ENCODE measurements at regions not wholly inside any gene's neighbourhood (a gene's known extent, or its start where the extent isn't known, plus 50 kb on each side); places are given as distances from the start of the nearest gene placed in this dataset.

DNA sequence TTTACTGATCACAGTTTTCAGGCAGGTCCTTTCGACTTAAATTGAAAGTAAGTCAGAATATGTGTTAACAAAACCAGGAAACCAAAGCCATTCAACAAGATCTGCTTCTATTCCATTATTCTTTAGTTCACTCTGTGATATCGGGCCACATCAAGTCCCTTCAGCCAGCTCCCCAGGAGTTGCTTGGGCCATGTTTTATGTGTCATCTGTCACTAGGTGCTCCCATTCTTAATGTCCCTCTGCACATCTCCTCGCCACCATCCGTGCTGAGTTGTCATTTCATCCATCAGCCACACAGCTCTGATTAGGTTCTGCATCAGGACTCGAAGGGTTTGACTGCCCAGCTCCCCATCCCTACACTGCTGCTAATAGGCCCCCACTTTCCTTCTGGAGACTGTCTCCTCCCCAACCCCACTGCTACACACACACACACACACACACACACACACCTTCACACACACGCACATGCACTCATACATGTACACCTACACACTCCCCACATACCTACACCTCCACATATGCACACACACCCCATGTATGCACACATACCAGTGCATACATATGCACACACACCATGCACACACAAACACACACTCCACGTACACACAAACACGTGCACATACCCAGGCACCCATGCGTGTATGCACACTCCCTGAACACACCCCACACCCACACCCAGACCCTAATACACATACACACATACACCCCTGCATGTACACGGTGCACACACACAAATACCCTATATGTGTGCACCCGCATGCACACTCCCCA, 143.3 kb upstream of the GMDS start:
- H4K20me1 ChIP-seq (ENCODE audit: insufficient read depth, low read depth, low read length): no peaks in the 10 kb centered on the region
- peaks cover 3% of the 10 kb centered on the region; the same call in 1 of the 2 replicates for H3K27me3 ChIP-seq (ENCODE audit: low read length)
- H3K9me2 ChIP-seq (replicated peaks; ENCODE audit: insufficient read depth, low read length): no peaks in the 10 kb centered on the region
- no peak overlapping the region for H3K4me2 ChIP-seq (ENCODE audit: low read depth, low read length, poor library complexity, severe bottlenecking)
- no peak overlapping the region for H3K9ac ChIP-seq (ENCODE audit: low read length)
- no peak overlapping the region for H3K4me3 ChIP-seq (ENCODE audit: low read length)
- H3K27ac ChIP-seq (ENCODE audit: low read length): no peak overlapping the region
- no peaks in the 10 kb centered on the region for H3K9me3 ChIP-seq (ENCODE audit: low read length)
- DNase-seq: no peak
- no peak overlapping the region for H2AFZ ChIP-seq (ENCODE audit: low read length)
- no peaks in the 10 kb centered on the region for H3K79me2 ChIP-seq (ENCODE audit: low read length)
- peaks cover 14% of the 10 kb centered on the region for H3K4me1 ChIP-seq (ENCODE audit: low read length)
- no peaks in the 10 kb centered on the region for H3K36me3 ChIP-seq (ENCODE audit: insufficient read depth, low read length)

DNA sequence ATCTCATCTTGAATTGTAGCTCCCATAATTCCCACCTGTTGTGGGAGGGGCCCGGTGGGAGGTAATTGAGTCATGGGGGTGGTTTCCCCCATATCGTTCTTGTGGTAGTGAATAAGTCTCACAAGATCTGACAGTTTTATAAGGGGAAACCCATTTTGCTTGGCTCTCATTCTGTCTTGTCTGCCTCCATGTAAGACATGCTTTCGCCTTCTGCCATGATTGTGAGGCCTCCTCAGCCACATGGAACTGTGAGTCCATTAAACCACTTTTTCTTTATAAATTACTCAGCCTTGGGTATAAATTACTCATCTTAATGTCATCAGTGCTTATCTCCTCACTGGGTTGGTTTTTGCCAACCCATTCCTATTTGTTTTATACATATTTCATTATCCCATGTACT, 142.0 kb upstream of the GMDS start:
- H3K36me3 ChIP-seq (ENCODE audit: insufficient read depth, low read length): no peaks in the 10 kb centered on the region
- H3K4me2 ChIP-seq (ENCODE audit: low read depth, low read length, poor library complexity, severe bottlenecking): no peak overlapping the region
- H3K4me3 ChIP-seq (ENCODE audit: low read length): no peak overlapping the region
- DNase-seq: no peak
- no peaks in the 10 kb centered on the region for H3K79me2 ChIP-seq (ENCODE audit: low read length)
- H2AFZ ChIP-seq (ENCODE audit: low read length): no peak overlapping the region
- no peak overlapping the region for H3K27ac ChIP-seq (ENCODE audit: low read length)
- no peaks in the 10 kb centered on the region for H3K9me2 ChIP-seq (replicated peaks; ENCODE audit: insufficient read depth, low read length)
- no peaks in the 10 kb centered on the region for H4K20me1 ChIP-seq (ENCODE audit: insufficient read depth, low read depth, low read length)
- no peaks in the 10 kb centered on the region for H3K9me3 ChIP-seq (ENCODE audit: low read length)
- peaks cover 3% of the 10 kb centered on the region; the same call in 1 of the 2 replicates for H3K27me3 ChIP-seq (ENCODE audit: low read length)
- H3K9ac ChIP-seq (ENCODE audit: low read length): no peak overlapping the region
- peaks cover 17% of the 10 kb centered on the region for H3K4me1 ChIP-seq (ENCODE audit: low read length)

DNA sequence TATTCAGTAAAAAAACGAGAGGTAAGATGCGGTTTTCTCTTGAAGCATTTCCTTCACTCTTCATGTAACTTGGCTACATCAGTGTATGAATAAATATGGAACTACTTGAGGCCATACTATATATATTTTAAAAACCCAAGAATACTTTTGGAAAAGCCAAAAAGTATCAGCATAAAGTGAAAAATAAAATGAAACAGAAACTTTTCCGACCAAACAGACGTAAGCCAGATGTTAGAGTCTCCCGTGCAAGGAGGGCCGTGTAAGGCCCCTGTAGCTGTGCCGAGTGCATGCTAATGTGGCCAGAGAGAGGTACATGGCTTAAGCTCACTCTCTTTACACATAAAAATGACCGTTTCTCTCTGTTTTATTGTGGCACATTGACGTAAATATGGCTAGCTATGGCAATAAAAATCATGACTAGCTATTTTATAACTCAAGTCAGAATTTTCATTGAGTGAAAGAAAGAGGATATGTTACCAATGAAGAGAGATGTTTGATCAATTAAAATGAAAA, 140.1 kb upstream of the GMDS start:
- no peak overlapping the region for H2AFZ ChIP-seq (ENCODE audit: low read length)
- no peaks in the 10 kb centered on the region for H3K79me2 ChIP-seq (ENCODE audit: low read length)
- no peaks in the 10 kb centered on the region for H3K36me3 ChIP-seq (ENCODE audit: insufficient read depth, low read length)
- peaks cover 3% of the 10 kb centered on the region; the same call in 1 of the 2 replicates for H3K27me3 ChIP-seq (ENCODE audit: low read length)
- H3K27ac ChIP-seq (ENCODE audit: low read length): no peak overlapping the region
- DNase-seq: no peak
- H4K20me1 ChIP-seq (ENCODE audit: insufficient read depth, low read depth, low read length): no peaks in the 10 kb centered on the region
- no peaks in the 10 kb centered on the region for H3K9me3 ChIP-seq (ENCODE audit: low read length)
- no peak overlapping the region for H3K4me2 ChIP-seq (ENCODE audit: low read depth, low read length, poor library complexity, severe bottlenecking)
- peaks cover 4% of the 10 kb centered on the region for H3K4me1 ChIP-seq (ENCODE audit: low read length)
- H3K4me3 ChIP-seq (ENCODE audit: low read length): no peak overlapping the region
- no peak overlapping the region for H3K9ac ChIP-seq (ENCODE audit: low read length)
- no peaks in the 10 kb centered on the region for H3K9me2 ChIP-seq (replicated peaks; ENCODE audit: insufficient read depth, low read length)

- Histone ChIP-seq H3K4me2 (ENCODE audit: low read depth, low read length, poor library complexity, severe bottlenecking) (no peak overlapping the region), H4K20me1 (ENCODE audit: insufficient read depth, low read depth, low read length) (no peaks in the 10 kb centered on the region), H3K79me2 (ENCODE audit: low read length) (no peaks in the 10 kb centered on the region), H3K4me3 (ENCODE audit: low read length) (no peak overlapping the region), H2AFZ (ENCODE audit: low read length) (no peak overlapping the region), H3K4me1 (ENCODE audit: low read length) (peaks cover 10% of the 10 kb centered on the region), H3K9me2 (replicated peaks; ENCODE audit: insufficient read depth, low read length) (no peaks in the 10 kb centered on the region), H3K27ac (ENCODE audit: low read length) (no peak overlapping the region), H3K36me3 (ENCODE audit: insufficient read depth, low read length) (no peaks in the 10 kb centered on the region), H3K27me3 (ENCODE audit: low read length) (peaks cover 3% of the 10 kb centered on the region; the same call in 1 of the 2 replicates), H3K9me3 (ENCODE audit: low read length) (no peaks in the 10 kb centered on the region), H3K9ac (ENCODE audit: low read length) (no peak overlapping the region)
- DNase-seq: no peak
Observed at GRCh38 chr6:2384528-2384927, 139.1 kb upstream of the GMDS start.

DNA sequence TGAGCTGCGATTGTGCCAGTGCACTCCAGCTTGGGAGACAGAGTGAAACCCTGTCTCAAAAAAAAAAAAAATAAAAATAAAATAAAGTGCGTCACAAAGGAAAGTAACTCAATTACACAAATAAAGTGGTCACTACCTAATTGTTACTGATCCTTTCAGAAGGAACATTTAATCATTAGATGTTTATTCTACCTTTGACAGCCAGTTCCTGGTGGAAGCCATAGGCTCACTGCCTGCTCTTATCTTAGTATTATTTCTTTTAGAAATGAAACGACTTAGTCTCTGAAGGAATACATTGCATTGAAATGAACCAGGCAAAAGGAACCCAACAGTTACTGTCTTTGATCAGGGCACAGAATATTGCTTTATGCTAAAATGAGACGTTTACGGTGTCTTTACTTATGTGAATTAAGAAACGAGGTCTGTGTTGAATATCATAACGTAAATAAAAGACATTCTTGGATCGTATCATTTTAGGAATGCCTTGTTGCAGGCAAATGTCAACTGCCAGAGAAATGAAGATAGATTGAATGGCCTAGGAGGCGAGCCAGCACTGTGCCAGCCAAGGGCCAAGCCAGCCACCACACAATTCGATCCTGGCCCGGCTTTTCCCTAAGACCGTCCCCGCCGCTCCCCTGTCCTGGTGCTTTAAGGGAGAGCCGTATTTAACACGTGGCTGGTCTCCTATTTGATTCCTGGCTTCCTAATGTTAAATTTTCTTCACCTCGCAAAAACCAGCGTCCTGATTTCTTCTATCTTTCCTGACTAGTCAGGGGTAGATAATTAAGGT, 136.7 kb upstream of the GMDS start:
- no peaks in the 10 kb centered on the region for H3K9me3 ChIP-seq (ENCODE audit: low read length)
- H3K9ac ChIP-seq (ENCODE audit: low read length): no peak overlapping the region
- DNase-seq: no peak
- no peak overlapping the region for H3K4me2 ChIP-seq (ENCODE audit: low read depth, low read length, poor library complexity, severe bottlenecking)
- H2AFZ ChIP-seq (ENCODE audit: low read length): no peak overlapping the region
- H3K27me3 ChIP-seq (ENCODE audit: low read length): peaks cover 3% of the 10 kb centered on the region; the same call in 1 of the 2 replicates
- peaks cover 35% of the 10 kb centered on the region for H3K4me1 ChIP-seq (ENCODE audit: low read length)
- no peaks in the 10 kb centered on the region for H3K79me2 ChIP-seq (ENCODE audit: low read length)
- no peaks in the 10 kb centered on the region for H3K9me2 ChIP-seq (replicated peaks; ENCODE audit: insufficient read depth, low read length)
- no peaks in the 10 kb centered on the region for H4K20me1 ChIP-seq (ENCODE audit: insufficient read depth, low read depth, low read length)
- H3K4me3 ChIP-seq (ENCODE audit: low read length): no peak overlapping the region
- no peaks in the 10 kb centered on the region for H3K36me3 ChIP-seq (ENCODE audit: insufficient read depth, low read length)
- no peak overlapping the region for H3K27ac ChIP-seq (ENCODE audit: low read length)

- H3K27me3 ChIP-seq (ENCODE audit: low read length): no peaks in the 10 kb centered on the region
- H3K9me2 ChIP-seq (replicated peaks; ENCODE audit: insufficient read depth, low read length): no peaks in the 10 kb centered on the region
- peaks cover 39% of the 10 kb centered on the region for H3K4me1 ChIP-seq (ENCODE audit: low read length)
- H3K4me2 ChIP-seq (ENCODE audit: low read depth, low read length, poor library complexity, severe bottlenecking): peak overlapping the region; percentile 47
- H3K9me3 ChIP-seq (ENCODE audit: low read length): no peaks in the 10 kb centered on the region
- no peak overlapping the region; the same call in 1 of the 2 replicates for H3K4me3 ChIP-seq (ENCODE audit: low read length)
- H2AFZ ChIP-seq (ENCODE audit: low read length): no peak overlapping the region
- H3K27ac ChIP-seq (ENCODE audit: low read length): no peak overlapping the region
- H3K36me3 ChIP-seq (ENCODE audit: insufficient read depth, low read length): no peaks in the 10 kb centered on the region
- no peaks in the 10 kb centered on the region for H3K79me2 ChIP-seq (ENCODE audit: low read length)
- no peaks in the 10 kb centered on the region for H4K20me1 ChIP-seq (ENCODE audit: insufficient read depth, low read depth, low read length)
- no peak for DNase-seq
- no peak overlapping the region for H3K9ac ChIP-seq (ENCODE audit: low read length)
Observed at GRCh38 chr6:2378891-2379652, 133.7 kb upstream of the GMDS start.

GRCh38 chr6:2378046-2378657, 132.7 kb upstream of the GMDS start:
- Histone ChIP-seq H3K79me2 (ENCODE audit: low read length) (no peaks in the 10 kb centered on the region), H3K4me3 (ENCODE audit: low read length) (peak overlapping the region; percentile 13), H3K9me2 (replicated peaks; ENCODE audit: insufficient read depth, low read length) (no peaks in the 10 kb centered on the region), H3K9ac (ENCODE audit: low read length) (no peak overlapping the region), H3K27me3 (ENCODE audit: low read length) (no peaks in the 10 kb centered on the region), H3K27ac (ENCODE audit: low read length) (no peak overlapping the region), H3K4me2 (ENCODE audit: low read depth, low read length, poor library complexity, severe bottlenecking) (peak overlapping the region; percentile 47), H2AFZ (ENCODE audit: low read length) (no peak overlapping the region), H3K4me1 (ENCODE audit: low read length) (peaks cover 36% of the 10 kb centered on the region), H3K36me3 (ENCODE audit: insufficient read depth, low read length) (no peaks in the 10 kb centered on the region), H3K9me3 (ENCODE audit: low read length) (no peaks in the 10 kb centered on the region), H4K20me1 (ENCODE audit: insufficient read depth, low read depth, low read length) (no peaks in the 10 kb centered on the region)
- peak; percentile 75 for DNase-seq
